HG03039 (cell line): ENCODE measurements at regions not wholly inside any gene's neighbourhood (a gene's known extent, or its start where the extent isn't known, plus 50 kb on each side); places are given as distances from the start of the nearest gene placed in this dataset.
"Not testable (repeated sequence)": the region's sequence is repeated elsewhere in the genome, so short reads cannot be mapped to it uniquely, and the experiment has no call there.

ENCODE experiments used
- ATAC-seq: cut with Tn5 transposase; IDR thresholded peaks from one replicate; pipeline ENCODE4 v1.9.1; 2021; ENCODE audit warnings: mild to moderate bottlenecking, moderate library complexity; ENCODE audit not compliant: unreplicated experiment

DNA sequence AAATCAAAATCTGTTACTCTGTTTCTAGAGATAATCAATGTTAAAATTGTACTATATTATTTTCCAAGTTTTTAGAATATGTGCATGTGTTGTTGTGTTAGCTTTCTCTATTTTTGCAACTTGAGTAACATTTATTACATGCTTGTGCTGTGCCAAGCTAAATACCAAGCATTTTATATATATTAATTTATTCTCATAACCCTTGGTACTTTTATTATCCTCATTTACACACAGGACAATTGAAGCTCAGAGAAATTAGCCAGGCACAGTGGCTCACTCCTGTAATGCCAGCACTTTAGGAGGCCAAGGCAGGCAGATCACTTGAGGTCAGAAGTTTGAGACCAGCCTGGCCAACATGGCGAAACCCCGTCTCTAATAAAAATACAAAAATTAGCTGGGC is 254.0 kb upstream of the DMRT1 start:
- no peak for ATAC-seq

DNA sequence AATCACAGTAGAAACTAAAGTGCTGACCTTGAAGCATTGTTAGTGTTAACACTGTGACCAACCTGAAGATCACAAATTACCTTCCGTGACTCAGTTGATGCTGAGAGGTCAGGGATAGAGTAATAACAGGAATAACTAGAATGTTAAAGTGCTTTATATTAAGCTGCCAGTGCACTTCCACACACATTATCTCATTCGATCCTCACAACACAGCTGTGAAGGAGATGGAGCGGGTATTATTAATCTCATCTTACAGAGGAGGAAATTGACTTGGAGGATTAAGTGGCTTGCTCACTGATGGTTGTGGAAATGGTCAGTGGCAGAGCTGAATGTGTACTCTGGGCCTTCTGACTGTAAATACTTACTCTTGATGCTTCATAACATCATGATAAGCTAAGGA is 252.5 kb upstream of the DMRT1 start:
- no peak for ATAC-seq

DNA sequence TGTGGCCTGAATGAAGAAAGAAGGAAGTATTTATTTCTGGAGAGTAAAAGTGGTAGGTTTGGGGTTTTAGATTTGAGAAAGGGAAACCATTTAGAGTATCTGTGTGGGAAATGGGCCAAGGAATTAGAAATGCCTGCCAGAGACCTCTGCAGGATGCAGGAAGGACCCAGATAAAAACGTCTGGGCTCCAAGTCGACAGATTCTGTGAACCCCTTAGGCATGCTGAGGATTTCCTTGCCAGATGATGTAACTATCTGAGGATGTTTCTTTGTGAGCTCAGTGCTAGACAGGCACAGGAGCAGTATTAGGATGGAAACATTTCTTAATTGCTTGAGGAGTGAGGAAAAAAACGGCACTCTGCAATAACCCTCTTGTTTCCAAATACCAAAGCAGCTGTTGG is 251.8 kb upstream of the DMRT1 start:
- ATAC-seq = no peak

DNA sequence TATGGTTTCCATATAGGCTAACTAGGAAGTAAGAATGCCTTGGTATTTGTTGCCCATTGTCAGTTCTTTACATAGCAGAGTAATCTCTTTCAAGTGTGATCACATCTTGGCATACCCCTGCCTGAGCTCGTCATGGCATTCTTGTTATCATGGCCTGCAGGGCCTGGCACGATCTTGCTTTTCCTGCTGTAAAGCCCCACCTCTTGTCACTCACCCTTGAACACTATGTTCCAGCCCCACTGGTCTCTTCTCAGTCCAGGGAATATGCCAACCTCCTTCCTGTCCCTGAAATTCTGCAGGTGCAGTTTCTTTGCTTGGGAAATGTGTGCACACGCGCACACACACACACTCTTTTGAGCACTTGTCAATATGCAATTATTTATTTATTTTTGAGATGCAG is 250.2 kb upstream of the DMRT1 start:
- ATAC-seq = no peak

DNA sequence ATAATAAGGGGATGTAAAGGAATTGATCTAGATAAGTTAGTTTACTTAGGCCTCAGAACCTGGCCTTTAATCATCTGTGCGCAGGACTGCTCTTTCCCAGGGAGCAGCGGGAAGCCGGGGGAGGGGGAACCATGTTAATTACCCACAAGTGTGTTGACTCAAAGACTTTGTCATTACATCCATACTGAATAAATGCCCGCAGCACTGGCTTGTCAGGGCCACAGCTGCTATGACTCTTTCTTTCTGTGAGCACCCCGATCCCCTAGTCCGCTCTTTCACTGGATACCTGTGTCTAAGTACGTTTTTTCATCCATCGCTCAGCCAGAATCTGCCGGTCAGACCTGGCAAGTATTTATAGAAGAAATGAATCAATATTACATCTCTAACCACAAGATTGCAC is 249.3 kb upstream of the DMRT1 start:
- no peak for ATAC-seq

DNA sequence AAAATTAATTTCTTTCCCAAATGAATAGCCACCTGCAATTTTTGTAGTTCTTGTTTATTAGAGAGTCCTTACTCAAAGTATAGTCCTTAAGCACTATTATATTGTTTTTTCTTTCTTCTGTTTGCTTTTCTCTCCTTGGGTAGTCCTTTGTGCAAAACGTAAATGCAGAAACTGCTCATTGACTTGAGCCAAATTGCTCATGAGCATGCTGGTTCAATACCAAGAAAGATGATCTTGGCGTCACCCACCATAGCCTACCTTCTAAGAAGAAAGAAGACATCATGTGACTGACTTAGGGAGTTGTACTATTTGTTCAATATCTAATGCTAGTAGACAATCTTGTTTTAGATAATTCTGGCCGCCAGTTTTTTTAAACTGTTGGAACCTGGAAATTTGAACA is 248.8 kb upstream of the DMRT1 start:
- no peak for ATAC-seq

DNA sequence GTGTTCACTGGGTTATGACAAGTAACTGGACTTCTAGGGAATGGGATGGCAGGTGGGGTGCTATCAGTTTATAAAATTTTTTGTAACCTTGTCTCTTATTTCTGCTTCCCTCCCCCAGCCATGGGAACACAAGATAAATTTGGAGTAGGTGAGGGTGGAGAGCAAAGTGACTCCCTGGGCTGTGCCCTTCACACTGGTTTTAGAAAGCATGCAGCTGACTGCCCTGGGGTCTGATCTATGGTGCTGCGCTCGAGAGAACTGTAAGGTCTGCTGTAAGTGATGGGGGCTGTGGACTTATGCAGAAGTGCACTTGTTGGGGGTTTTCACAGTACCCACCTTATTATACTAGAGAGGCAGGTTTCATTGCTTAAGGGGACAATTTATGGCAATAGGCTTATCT is 247.7 kb upstream of the DMRT1 start:
- ATAC-seq = no peak

DNA sequence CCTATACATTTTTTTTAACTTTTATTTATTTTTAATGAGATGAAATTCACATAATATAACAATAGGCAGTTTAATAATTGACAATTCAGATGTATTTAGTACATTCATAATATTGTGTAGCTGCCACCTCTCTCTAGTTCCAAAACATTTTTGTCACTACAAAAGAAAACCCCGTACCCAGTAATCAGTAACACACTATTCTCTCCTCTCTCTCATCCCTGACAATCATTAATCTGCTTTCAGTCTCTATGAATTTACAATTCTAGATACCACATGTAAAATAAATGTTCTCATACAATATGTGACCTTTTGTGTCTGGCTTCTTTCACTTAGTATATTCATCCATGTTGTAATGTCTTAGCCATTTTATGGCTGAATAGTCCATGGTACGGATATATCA is 244.8 kb upstream of the DMRT1 start:
- ATAC-seq = no peak

DNA sequence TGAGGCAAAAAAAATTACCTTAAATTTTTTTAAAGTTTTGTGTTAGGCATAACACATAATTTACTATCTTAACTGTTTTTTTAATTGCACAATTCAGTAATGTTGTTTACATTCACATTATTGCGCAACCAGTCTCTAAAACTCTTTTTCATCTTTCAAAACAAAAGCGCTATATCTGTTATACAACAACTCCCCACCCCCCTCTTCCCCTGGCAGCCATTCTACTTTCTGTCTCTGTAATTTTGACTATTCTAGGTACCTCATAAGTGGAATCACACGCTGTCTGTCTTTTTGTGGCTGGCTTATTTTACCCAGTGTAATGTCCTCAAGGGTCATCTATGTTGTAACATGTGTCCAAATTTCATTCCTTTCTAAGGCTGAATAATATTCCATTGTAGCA is 241.5 kb upstream of the DMRT1 start:
- no peak for ATAC-seq

DNA sequence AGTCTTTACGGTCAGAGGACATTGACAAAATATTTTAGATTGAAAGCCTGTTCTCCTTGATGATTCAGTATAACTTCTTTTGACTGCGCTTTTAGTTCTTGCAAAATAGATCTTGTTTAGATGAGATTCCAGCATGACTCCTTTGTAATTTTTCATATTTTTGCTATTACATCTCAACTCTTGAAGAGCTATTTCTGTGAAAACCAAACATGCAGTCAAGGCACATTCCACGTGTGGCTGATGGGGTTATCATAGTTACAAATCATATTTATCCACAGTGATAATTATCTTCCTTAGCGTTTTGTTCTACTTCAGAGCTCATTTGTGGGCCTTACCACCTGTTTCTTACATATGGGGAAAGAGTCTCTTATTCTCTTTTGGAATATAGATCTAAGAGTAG is 238.8 kb upstream of the DMRT1 start:
- no peak for ATAC-seq

DNA sequence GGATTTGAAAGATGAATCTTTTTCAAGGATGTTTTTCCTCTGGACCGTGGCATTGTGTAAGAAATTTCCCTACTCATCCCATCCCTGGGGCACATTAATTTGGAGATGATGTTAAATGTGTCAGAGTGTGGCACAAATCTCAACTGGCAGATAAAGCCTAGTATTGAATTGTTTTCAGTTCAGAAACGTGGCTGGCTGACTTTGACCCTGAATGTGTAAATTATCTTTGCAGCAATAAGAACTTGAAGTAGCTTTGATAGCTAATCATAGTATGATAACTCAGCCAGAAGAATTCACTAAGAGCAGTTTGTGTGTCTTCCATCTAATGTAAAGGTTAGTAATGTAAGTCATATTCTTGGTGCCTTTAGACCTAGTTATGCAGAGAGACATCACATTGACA is 238.4 kb upstream of the DMRT1 start:
- no peak for ATAC-seq

DNA sequence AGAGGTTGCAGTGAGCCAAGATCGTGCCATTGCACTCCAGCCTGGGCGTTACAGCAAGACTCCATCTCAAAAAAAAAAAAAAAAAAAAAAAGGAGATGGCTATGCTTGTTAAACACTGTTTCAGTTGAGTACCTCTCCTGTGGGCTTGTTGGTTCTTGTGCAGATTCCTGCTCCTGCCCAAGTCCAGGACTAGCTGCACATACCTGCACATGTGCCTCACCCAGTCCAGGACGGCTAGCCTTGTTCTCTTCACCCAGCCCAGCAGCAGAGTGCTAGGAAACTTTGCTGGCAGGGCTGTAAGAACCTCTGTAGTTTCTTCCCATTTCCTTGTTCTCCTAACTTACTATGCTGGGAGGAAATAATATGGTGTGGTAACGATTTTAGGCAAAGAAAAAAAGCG is 234.1 kb upstream of the DMRT1 start:
- ATAC-seq = no peak

DNA sequence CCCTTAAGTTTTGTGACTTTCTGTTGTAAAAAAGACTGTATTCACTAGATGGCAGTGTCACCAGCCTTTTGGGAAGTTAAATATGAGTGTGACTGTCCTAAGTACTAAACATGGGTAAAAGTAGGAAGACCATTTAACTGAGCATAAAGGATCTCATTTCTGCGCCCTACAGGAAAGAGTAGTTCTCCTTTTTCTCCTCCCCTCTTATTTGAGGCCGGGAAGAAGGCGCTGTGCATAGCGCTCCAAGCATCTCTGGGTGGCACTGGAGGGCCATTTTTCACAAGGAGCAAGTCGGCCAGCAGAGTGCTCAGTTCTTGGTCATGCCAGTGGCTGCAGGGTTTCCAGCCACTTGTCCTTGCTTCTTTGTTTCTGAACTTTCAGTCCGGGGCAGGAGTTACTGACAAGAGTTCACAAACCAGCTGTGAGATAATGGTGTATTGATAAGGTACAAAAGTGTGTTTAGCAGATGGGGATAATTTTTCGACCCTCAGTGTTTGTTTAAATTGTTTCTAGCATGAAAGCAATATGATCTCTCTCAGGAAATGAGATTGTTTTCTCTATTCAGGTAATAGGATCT is 227.6 kb upstream of the DMRT1 start:
- peak; percentile 81 for ATAC-seq

DNA sequence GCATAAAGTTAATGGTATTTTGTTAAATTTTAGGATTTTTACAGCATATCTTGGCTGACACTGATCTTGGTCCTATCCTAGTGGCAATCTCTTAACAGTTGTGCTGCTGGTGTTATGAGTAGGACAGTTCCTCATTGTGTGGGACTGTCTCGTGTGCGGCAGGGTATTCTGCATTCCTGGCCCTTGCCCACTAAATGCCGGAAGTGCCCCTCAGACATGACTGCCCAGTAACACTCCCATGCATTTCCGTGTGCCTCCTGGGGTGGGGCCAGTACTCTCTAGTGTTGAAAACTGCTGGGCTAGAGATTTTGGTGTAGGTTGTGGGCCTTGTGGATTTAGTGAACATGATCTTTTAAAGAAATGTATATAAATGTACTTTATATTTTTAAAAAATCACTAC is 227.1 kb upstream of the DMRT1 start:
- no peak for ATAC-seq

DNA sequence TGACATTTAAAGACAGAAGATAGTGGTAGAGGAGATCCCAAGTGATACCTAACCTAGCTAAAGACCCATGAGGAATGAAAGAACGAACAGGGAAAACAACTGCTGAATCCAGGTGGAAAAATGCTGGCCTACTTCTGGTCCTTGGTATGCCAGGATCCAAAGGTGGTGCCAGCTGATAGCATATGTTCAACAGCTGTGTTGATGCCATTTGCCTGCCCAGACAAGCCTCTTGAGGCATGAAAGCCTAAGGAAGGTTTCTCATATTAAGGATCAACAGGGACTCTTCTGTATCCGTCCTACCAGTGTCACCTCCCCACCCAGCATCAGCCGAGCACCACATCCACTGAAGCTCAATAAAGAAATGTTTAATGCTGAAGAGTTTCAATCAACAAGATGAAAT is 225.7 kb upstream of the DMRT1 start:
- no peak for ATAC-seq

DNA sequence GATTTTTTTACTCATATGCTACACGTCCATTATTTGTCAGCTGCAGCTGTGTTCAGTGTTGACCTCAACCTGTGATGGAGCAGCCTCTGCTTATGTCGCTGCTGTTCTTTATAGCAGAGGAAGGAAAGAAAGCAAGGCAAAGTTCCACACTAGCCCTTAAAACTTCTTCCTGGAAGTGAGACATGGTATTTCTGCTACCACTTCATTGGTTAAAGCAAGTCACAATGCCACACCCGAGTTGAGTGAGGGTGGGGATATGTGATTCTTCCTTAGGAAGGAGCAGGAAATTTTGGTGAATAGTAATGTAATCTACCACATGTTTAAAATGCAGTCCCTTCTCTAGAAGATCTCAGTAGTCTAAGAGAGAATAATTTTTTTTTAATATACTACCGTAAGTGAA is 224.8 kb upstream of the DMRT1 start:
- no peak for ATAC-seq

DNA sequence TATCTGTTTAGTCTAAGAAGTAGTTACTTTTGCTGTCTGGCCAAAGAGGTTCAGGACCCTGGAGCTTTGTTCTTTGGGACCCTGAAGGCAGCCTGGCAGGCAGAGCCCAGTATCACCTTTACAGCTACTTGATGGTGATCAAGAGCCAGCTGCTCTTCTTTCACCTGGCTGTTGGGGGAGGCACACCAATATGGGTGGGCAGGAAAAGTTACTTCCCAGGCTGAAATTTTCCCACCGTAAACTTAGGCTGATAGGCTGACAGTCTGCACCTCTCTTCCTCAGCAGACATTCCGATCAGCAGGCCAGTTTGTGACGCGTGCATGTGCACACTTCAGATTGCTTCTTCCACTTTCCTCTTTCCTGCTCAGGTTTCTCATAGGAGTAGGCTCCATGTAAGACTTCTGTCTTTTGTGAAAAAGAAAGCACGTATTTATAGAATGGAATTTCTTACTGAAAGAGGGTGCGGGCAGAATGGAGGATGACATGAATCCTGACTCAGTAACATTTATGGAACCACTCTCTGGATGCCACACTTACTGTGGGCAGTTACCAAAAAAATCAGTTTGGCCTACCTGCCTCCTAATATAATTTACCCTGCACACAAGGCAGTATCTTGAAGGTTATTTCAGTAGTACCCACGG is 223.9 kb upstream of the DMRT1 start:
- ATAC-seq = no peak

DNA sequence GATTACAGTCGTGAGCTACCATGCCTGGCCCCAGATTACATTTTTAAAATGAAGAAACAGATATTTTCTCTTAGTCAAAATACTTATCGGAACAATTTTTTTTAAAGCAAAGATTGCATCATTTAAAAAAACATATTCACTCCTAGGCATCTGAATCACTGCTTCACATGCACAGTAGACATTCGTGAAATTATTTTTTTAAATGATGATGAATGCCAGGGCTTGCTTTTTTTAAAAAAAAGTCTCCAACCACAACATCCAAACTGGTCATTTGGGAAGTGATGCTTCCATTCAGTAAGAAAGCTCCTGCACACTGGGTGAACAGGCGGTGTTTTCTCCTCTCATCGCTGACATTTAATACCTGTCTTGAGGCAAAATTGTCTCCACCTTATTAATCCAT is 223.0 kb upstream of the DMRT1 start:
- no peak for ATAC-seq

DNA sequence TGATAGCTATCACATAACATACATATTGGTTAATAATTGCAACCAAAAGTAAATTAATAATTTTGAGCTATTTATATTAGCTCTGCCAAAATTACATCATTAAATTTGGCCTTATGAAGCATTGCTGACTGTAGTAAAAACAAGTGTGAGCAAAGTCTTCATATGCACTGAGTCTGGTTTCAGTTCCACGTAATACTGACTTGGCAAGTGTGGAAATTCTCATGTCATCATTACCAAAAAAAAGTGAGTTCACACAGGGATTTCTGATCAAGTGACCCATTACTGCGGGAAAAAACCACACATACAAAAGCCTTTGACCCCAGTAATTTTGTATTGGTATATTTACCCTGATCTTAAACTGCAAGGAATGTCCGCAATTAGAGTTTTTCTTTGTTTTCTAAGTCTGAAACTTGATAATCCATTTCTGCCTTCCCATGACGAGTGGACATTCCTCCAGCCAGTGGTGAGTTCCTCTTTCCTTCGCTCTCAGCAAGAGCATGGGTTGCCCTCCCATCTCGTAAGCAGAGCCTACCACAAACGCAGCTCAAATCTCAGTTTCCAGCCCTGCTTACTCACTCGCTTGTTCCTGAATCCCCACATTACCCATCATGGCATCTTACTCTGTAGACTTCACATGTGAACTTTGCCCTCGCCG is 220.2 kb upstream of the DMRT1 start:
- no peak for ATAC-seq

DNA sequence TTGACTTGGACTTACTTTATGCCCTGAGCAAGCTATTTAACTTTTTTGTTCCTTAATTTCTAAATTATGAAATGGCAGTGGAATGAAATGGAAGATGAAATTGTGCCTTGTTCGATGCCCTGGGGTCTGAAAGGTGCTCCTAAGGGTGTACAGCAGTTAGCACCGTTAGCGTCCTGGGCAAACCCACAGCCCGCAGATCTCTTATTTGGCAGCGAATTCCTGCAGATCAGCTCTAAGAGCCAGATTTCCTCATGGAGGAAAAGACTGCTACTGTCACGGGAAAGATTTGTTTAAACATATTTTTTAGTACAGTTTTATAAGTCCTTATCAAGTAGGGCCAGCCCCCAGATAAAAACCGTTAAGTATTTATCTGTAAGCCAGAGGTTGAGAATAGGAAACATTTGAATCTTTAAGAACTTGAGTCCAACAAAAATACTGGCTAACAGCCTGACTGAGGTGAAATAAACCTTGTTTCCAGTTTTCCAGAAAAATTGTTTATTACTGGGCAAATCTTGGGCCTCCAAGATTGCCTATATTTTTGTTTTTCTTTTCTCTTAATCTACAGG is 216.5 kb upstream of the DMRT1 start:
- ATAC-seq = no peak

DNA sequence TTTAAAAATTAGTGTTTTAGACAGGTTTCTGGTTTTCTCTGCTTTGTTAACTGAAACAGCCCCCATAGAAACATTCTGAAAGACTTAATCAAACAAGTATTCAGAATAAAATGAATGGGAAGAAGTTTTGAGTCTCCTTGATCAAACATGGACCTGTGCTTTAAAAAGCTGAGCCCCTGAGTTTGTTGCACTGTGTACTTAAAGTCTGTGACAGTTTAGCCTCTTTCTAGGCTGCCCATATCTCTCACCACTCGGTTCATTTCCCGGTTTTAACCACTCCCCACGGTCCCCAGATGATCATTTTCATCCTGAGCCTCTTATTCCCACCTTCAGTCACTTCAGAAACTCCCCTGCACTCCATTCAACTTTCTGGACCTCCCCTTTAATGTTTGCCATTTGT is 215.9 kb upstream of the DMRT1 start:
- no peak for ATAC-seq

DNA sequence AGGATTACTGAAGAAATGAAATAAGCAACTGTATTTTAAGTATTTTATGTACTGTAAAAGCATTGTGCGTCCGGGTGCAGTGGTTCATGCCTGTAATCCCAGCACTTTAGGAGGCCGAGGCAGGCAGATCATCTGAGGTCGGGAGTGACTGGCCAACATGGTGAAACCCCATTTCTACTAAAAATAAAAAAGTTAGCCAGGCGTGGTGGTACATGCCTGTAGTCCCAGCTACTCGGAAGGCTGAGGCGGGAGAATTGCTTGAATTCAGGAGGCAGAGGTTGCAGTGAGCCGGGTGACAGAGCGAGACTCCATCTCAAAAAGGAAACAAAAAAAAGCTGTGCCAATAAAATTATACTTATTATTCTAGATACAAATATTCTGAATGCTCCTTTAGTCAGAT is 215.4 kb upstream of the DMRT1 start:
- not testable (repeated sequence) for ATAC-seq
